HL-60 (cell line): ENCODE measurements at regions not wholly inside any gene's neighbourhood (a gene's known extent, or its start where the extent isn't known, plus 50 kb on each side); places are given as distances from the start of the nearest gene placed in this dataset.

ENCODE experiments used
- CTCF ChIP-seq: IDR thresholded peaks from one replicate; pipeline ENCODE4 v1.5.1; 2011; ENCODE audit warnings: low read length, control low read depth, inconsistent platforms; ENCODE audit not compliant: insufficient read depth
- GABPA ChIP-seq: IDR thresholded peaks from 2 replicates; pipeline ENCODE4 v1.6.1; 2012; ENCODE audit warnings: low read depth
- POLR2AphosphoS5 ChIP-seq: IDR thresholded peaks from 2 replicates; pipeline ENCODE4 v1.6.1; 2012; ENCODE audit warnings: low read depth
- REST ChIP-seq: IDR thresholded peaks from 2 replicates; pipeline ENCODE4 v1.6.1; 2012; ENCODE audit warnings: low read depth; ENCODE audit not compliant: insufficient replicate concordance

GRCh38 chr7:46494028-46494427, 573.0 kb upstream of the IGFBP3 start:
- TF ChIP-seq CTCF: no peak
- no peak for TF ChIP-seq POLR2AphosphoS5
- no peak for TF ChIP-seq GABPA
- TF ChIP-seq REST: no peak
